ENCODE measurements at regions not wholly inside any gene's neighbourhood (a gene's known extent, or its start where the extent isn't known, plus 50 kb on each side); places are given as distances from the start of the nearest gene placed in this dataset.

GRCh38 chr3:18284716-18285115 is 140.4 kb downstream of the SATB1 start:
- no peak for ATAC-seq (ENCODE audit: poor library complexity)
- ChIA-PET CTCF (no interaction called here), POLR2A (no interaction called here)
- Histone ChIP-seq H3K36me3 (ENCODE audit: insufficient read depth, low read length) (no peaks in the 10 kb centered on the region), H3K4me3 (ENCODE audit: low read length) (no peak overlapping the region), H3K27ac (ENCODE audit: low read depth in 1 of 2, low read length in 2 of 2) (no peak overlapping the region), H3K9me3 (ENCODE audit: control insufficient read depth in 1 of 2, insufficient read depth in 1 of 2, low read length in 2 of 2) (no peaks in the 10 kb centered on the region), H3K27me3 (ENCODE audit: control insufficient read depth in 1 of 2, insufficient read depth in 2 of 2, low read length in 2 of 2) (no peaks in the 10 kb centered on the region), H3K4me1 (ENCODE audit: insufficient read depth, low read length) (no peaks in the 10 kb centered on the region)
- no peaks in the 10 kb centered on the region for H3K36me3 Mint-ChIP-seq (ENCODE audit: low read depth)
- no peak overlapping the region for H3K4me3 Mint-ChIP-seq
- no peak for TF ChIP-seq CTCF (IDR thresholded peaks at IDR 0.05)
- intact Hi-C loops (cut with DNase I, micrococcal nuclease) = no loop called here
- no peak overlapping the region for H3K27ac Mint-ChIP-seq
- no peaks in the 10 kb centered on the region for H3K4me1 Mint-ChIP-seq (ENCODE audit: low read depth)
- no peaks in the 10 kb centered on the region for H3K27me3 Mint-ChIP-seq
- DNase-seq = no peak
- no peaks in the 10 kb centered on the region for H3K9me3 Mint-ChIP-seq

- Mint-ChIP-seq H3K9me3 (no peaks in the 10 kb centered on the region), H3K4me3 (no peak overlapping the region), H3K27ac (no peak overlapping the region), H3K27me3 (no peaks in the 10 kb centered on the region), H3K36me3 (ENCODE audit: low read depth) (no peaks in the 10 kb centered on the region), H3K4me1 (ENCODE audit: low read depth) (no peaks in the 10 kb centered on the region)
- CTCF ChIA-PET = no interaction called here
- no peaks in the 10 kb centered on the region for H3K9me3 ChIP-seq (ENCODE audit: control insufficient read depth in 1 of 2, insufficient read depth in 1 of 2, low read length in 2 of 2)
- no peak for TF ChIP-seq CTCF (IDR thresholded peaks at IDR 0.05)
- no peaks in the 10 kb centered on the region for H3K27me3 ChIP-seq (ENCODE audit: control insufficient read depth in 1 of 2, insufficient read depth in 2 of 2, low read length in 2 of 2)
- POLR2A ChIA-PET = no interaction called here
- no peak for ATAC-seq (ENCODE audit: poor library complexity)
- no peaks in the 10 kb centered on the region for H3K36me3 ChIP-seq (ENCODE audit: insufficient read depth, low read length)
- intact Hi-C loops (cut with DNase I, micrococcal nuclease) = no loop called here
- H3K4me3 ChIP-seq (ENCODE audit: low read length) = no peak overlapping the region
- no peaks in the 10 kb centered on the region for H3K4me1 ChIP-seq (ENCODE audit: insufficient read depth, low read length)
- no peak overlapping the region for H3K27ac ChIP-seq (ENCODE audit: low read depth in 1 of 2, low read length in 2 of 2)
- no peak for DNase-seq
These were observed 141.5 kb downstream of the SATB1 start for GRCh38 chr3:18283680-18284079.

GRCh38 chr3:18282507-18282906 is 142.6 kb downstream of the SATB1 start:
- ChIA-PET POLR2A (no interaction called here), CTCF (no interaction called here)
- no peaks in the 10 kb centered on the region for H3K36me3 Mint-ChIP-seq (ENCODE audit: low read depth)
- intact Hi-C loops (cut with DNase I, micrococcal nuclease) = no loop called here
- no peaks in the 10 kb centered on the region for H3K4me1 ChIP-seq (ENCODE audit: insufficient read depth, low read length)
- H3K4me1 Mint-ChIP-seq (ENCODE audit: low read depth) = no peaks in the 10 kb centered on the region
- H3K36me3 ChIP-seq (ENCODE audit: insufficient read depth, low read length) = no peaks in the 10 kb centered on the region
- no peaks in the 10 kb centered on the region for H3K27me3 Mint-ChIP-seq
- DNase-seq = no peak
- no peak overlapping the region for H3K27ac ChIP-seq (ENCODE audit: low read depth in 1 of 2, low read length in 2 of 2)
- H3K4me3 ChIP-seq (ENCODE audit: low read length) = no peak overlapping the region
- H3K27me3 ChIP-seq (ENCODE audit: control insufficient read depth in 1 of 2, insufficient read depth in 2 of 2, low read length in 2 of 2) = no peaks in the 10 kb centered on the region
- no peaks in the 10 kb centered on the region for H3K9me3 ChIP-seq (ENCODE audit: control insufficient read depth in 1 of 2, insufficient read depth in 1 of 2, low read length in 2 of 2)
- no peak for ATAC-seq (ENCODE audit: poor library complexity)
- no peaks in the 10 kb centered on the region for H3K9me3 Mint-ChIP-seq
- H3K27ac Mint-ChIP-seq = no peak overlapping the region
- no peak overlapping the region for H3K4me3 Mint-ChIP-seq
- TF ChIP-seq CTCF (IDR thresholded peaks at IDR 0.05) = no peak
